22Rv1 (cell line): ENCODE measurements at regions not wholly inside any gene's neighbourhood (a gene's known extent, or its start where the extent isn't known, plus 50 kb on each side); places are given as distances from the start of the nearest gene placed in this dataset.
"Not testable (repeated sequence)": the region's sequence is repeated elsewhere in the genome, so short reads cannot be mapped to it uniquely, and the experiment has no call there.

Source experiments
- H3K27ac ChIP-seq: fragments of 450-650 bp; 2 replicates; pipeline ENCODE4 v1.5.1; 2017
- CTCF ChIP-seq: fragments of 450-650 bp; IDR thresholded peaks from 2 replicates; pipeline ENCODE4 v1.5.1; 2017; ENCODE audit warnings: mild to moderate bottlenecking
- ZFX ChIP-seq: fragments of 450-650 bp; IDR thresholded peaks from 2 replicates; pipeline ENCODE4 v1.6.1; 2017; ENCODE audit warnings: antibody characterized with exemption, borderline replicate concordance

- no peak overlapping the region for H3K27ac ChIP-seq
- no peak for TF ChIP-seq ZFX
- no peak for TF ChIP-seq CTCF
Measured at GRCh38 chr5:72645064-72645846, 138.0 kb upstream of the ZNF366 start.

DNA sequence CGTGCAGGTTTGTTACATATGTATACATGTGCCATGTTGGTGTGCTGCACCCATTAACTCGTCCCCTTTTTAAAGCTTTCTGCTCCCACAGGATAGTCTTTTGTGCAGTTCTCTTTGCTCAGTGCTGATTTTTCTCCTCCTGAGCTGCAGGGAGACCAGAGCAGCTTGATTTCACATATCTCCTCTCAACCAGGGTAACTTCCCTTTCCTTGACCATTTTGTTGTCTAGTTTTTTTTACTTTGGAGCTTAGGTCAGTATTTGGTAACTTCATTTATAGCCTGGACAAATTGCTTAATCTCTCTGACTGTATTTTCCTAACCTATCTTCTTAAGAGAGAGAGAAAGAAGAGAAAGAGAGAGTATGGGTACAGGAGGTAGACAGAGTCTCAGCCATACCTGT lies 137.1 kb upstream of the ZNF366 start:
- no peak for TF ChIP-seq ZFX
- no peak for TF ChIP-seq CTCF
- H3K27ac ChIP-seq: no peak overlapping the region

GRCh38 chr5:72641164-72641563 lies 134.0 kb upstream of the ZNF366 start:
- TF ChIP-seq CTCF (no peak), ZFX (no peak)
- H3K27ac ChIP-seq: no peak overlapping the region

DNA sequence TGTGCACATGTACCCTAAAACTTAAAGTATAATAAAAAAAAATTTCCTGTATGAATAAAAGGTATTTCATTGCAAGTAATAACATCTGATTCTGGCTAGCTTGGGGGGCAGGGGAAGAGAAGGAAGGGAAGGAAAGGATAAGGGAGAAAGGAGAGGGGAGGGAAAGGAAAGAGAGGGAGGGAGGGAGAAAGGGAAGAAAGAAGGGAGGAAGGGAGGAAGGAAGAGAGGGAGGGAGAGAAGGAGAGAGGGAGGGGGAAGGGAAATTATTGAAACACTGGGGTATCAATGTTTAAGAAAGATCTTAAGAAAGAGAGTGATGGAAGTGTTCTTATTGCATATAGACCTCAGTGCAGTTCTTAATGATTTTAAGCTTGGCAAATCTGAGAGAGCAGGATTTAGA lies 129.8 kb upstream of the ZNF366 start:
- H3K27ac ChIP-seq: no peak overlapping the region
- TF ChIP-seq CTCF (no peak), ZFX (no peak)

DNA sequence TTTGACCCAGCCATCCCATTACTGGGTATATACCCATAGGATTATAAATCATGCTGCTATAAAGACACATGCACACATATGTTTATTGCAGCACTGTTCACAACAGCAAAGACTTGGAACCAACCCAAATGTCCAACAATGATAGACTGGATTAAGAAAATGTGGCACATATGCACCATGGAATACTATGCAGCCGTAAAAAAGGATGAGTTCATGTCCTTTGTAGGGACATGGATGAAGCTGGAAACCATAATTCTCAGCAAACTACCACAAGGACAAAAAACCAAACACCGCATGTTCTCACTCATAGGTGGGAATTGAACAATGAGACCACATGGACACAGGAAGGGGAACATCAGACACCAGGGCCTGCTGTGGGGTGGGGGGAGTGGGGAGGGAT lies 129.4 kb upstream of the ZNF366 start:
- not testable (repeated sequence) for H3K27ac ChIP-seq

DNA sequence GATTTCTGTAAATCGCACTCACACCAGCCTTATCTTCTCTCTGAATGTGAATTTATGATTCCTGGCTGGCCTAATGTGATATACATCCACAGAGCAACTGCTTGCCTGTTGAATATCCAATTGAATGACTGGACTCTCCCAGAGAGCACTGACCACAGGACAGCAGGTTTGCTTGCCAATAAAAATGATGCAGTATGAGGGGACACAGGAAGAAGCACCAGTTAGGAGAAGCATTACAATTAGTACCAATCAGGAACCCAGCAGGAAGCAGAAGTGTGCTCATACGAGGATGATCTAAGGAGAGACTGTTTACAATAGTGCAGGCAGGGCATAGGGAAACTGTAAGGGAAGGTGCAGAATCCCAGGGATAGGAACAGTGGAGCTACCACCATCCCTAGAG lies 127.2 kb upstream of the ZNF366 start:
- TF ChIP-seq CTCF: no peak
- TF ChIP-seq ZFX: no peak
- no peak overlapping the region for H3K27ac ChIP-seq

- no peak overlapping the region for H3K27ac ChIP-seq
- TF ChIP-seq ZFX (no peak), CTCF (no peak)
Measured at GRCh38 chr5:72633649-72634048, 126.4 kb upstream of the ZNF366 start.

GRCh38 chr5:72633041-72633445 lies 125.8 kb upstream of the ZNF366 start:
- TF ChIP-seq ZFX (no peak), CTCF (no peak)
- H3K27ac ChIP-seq: no peak overlapping the region
